GM23338 (cell line): ENCODE measurements at regions not wholly inside any gene's neighbourhood (a gene's known extent, or its start where the extent isn't known, plus 50 kb on each side); places are given as distances from the start of the nearest gene placed in this dataset.

Source experiments
- ATAC-seq: fragments of 200-7000 bp; cut with Tn5 transposase; 3 replicates; pipeline ENCODE4 v1.9.1; 2020
- DNase-seq: peaks from one replicate; pipeline ENCODE4 v3.0.0-alpha.2; 2015; ENCODE audit warnings: low spot score
- H2AFZ ChIP-seq: fragments of 200-600 bp; sonication (generic); 2 replicates; pipeline ENCODE4 v1.8.0; 2016; ENCODE audit warnings: antibody characterized with exemption, mild to moderate bottlenecking, moderate library complexity
- H3F3A ChIP-seq: fragments of 200-600 bp; sonication (generic); replicated peaks from 2 replicates; pipeline ENCODE4 v1.8.0; 2017; ENCODE audit warnings: antibody characterized with exemption, mixed run types, low read depth
- H3K27ac ChIP-seq: fragments of 200-600 bp; sonication (generic); 2 replicates; pipeline ENCODE4 v1.6.1; 2016; ENCODE audit warnings: low read depth
- H3K27me3 ChIP-seq: fragments of 200-600 bp; sonication (generic); 2 replicates; pipeline ENCODE4 v1.8.0; 2016; ENCODE audit warnings: mild to moderate bottlenecking, mixed run types, moderate library complexity; ENCODE audit not compliant: insufficient read depth
- H3K36me3 ChIP-seq: fragments of 200-600 bp; sonication (generic); 2 replicates; pipeline ENCODE4 v1.8.0; 2016; ENCODE audit warnings: mild to moderate bottlenecking; ENCODE audit not compliant: insufficient read depth
- H3K4me1 ChIP-seq: fragments of 200-600 bp; sonication (generic); 2 replicates; pipeline ENCODE4 v1.8.0; 2016; ENCODE audit warnings: mild to moderate bottlenecking, moderate library complexity; ENCODE audit not compliant: insufficient read depth
- H3K4me2 ChIP-seq: fragments of 200-600 bp; sonication (generic); 2 replicates; pipeline ENCODE4 v1.7.1; 2017; ENCODE audit warnings: mixed run types
- H3K4me3 ChIP-seq: fragments of 200-600 bp; sonication (generic); 2 replicates; pipeline ENCODE4 v1.6.1; 2016; ENCODE audit warnings: mixed run types
- H3K79me2 ChIP-seq: fragments of 200-600 bp; sonication (generic); replicated peaks from 2 replicates; pipeline ENCODE4 v1.8.0; 2017; ENCODE audit warnings: mild to moderate bottlenecking; ENCODE audit not compliant: insufficient read depth
- H3K9me2 ChIP-seq: fragments of 200-600 bp; sonication (generic); 2 replicates; pipeline ENCODE4 v1.8.0; 2017; ENCODE audit not compliant: insufficient read depth
- H4K20me1 ChIP-seq: fragments of 200-600 bp; sonication (generic); replicated peaks from 2 replicates; pipeline ENCODE4 v1.8.0; 2017; ENCODE audit warnings: mild to moderate bottlenecking; ENCODE audit not compliant: insufficient read depth
- H3K27ac Mint-ChIP-seq: 2 replicates; pipeline ENCODE4 v1.8.0; 2020; ENCODE audit warnings: inconsistent platforms, mild to moderate bottlenecking, moderate library complexity, mixed read lengths
- H3K27me3 Mint-ChIP-seq: 3 replicates; pipeline ENCODE4 v1.8.0; 2022; ENCODE audit warnings: low read depth, mild to moderate bottlenecking, moderate library complexity, mixed read lengths, inconsistent platforms; ENCODE audit not compliant: insufficient read depth, poor library complexity
- H3K36me3 Mint-ChIP-seq: 3 replicates; pipeline ENCODE4 v1.8.0; 2021; ENCODE audit warnings: low read depth, mild to moderate bottlenecking, inconsistent platforms, moderate library complexity, mixed read lengths
- H3K4me1 Mint-ChIP-seq: 3 replicates; pipeline ENCODE4 v1.8.0; 2020; ENCODE audit warnings: mild to moderate bottlenecking, inconsistent platforms, mixed read lengths
- H3K4me3 Mint-ChIP-seq: 3 replicates; pipeline ENCODE4 v1.8.0; 2021; ENCODE audit warnings: moderate library complexity, mild to moderate bottlenecking, inconsistent platforms, mixed read lengths
- H3K9me3 Mint-ChIP-seq: 3 replicates; pipeline ENCODE4 v1.8.0; 2020; ENCODE audit warnings: moderate library complexity, mild to moderate bottlenecking, inconsistent platforms, mixed read lengths
- CREB1 ChIP-seq: fragments of 250-450 bp; sonication (Bioruptor Pico); IDR thresholded peaks from 2 replicates; pipeline ENCODE4 v1.5.0; 2020; ENCODE audit warnings: low read depth, mild to moderate bottlenecking, moderate library complexity
- CTCF ChIP-seq, 2 experiments: fragments of 200-600 bp in 1 of 2; sonication (generic) in 1 of 2; conservative IDR thresholded peaks; 2 replicates each; pipeline versions ENCODE4 v1.5.1 to v1.6.1; 2016 to 2017; ENCODE audit warnings: antibody characterized with exemption in 2 of 2, low read depth in 2 of 2, mild to moderate bottlenecking in 2 of 2, moderate library complexity in 1 of 2
- ETS1 ChIP-seq: IDR thresholded peaks from 2 replicates; pipeline ENCODE4 v1.6.1; 2016; ENCODE audit warnings: antibody characterized with exemption
- EZH2 ChIP-seq: fragments of 200-600 bp; sonication (generic); IDR thresholded peaks from one replicate; pipeline ENCODE4 v1.8.0; 2017; ENCODE audit warnings: antibody characterized with exemption, mild to moderate bottlenecking, low read depth; ENCODE audit not compliant: unreplicated experiment
- EZH2phosphoT487 ChIP-seq: fragments of 200-600 bp; sonication (generic); IDR thresholded peaks from one replicate; pipeline ENCODE4 v1.8.1; 2018; ENCODE audit warnings: antibody characterized with exemption; ENCODE audit not compliant: unreplicated experiment
- JUNB ChIP-seq: IDR thresholded peaks from one replicate; pipeline ENCODE4 v1.6.1; 2016; ENCODE audit warnings: antibody characterized with exemption; ENCODE audit not compliant: unreplicated experiment
- NANOG ChIP-seq: IDR thresholded peaks from 2 replicates; pipeline ENCODE4 v1.6.1; 2016; ENCODE audit warnings: antibody characterized with exemption, borderline replicate concordance
- POLR2AphosphoS5 ChIP-seq: IDR thresholded peaks from 2 replicates; pipeline ENCODE4 v1.6.1; 2016; ENCODE audit warnings: antibody characterized with exemption, low read depth
- REST ChIP-seq: IDR thresholded peaks from one replicate; pipeline ENCODE4 v1.6.1; 2018; ENCODE audit warnings: antibody characterized with exemption; ENCODE audit not compliant: unreplicated experiment
- STAT1 ChIP-seq: IDR thresholded peaks from one replicate; pipeline ENCODE4 v1.6.1; 2016; ENCODE audit warnings: antibody characterized with exemption; ENCODE audit not compliant: unreplicated experiment
- ZNF114 ChIP-seq: fragments of 250-450 bp; sonication (Bioruptor Pico); IDR thresholded peaks from 2 replicates; pipeline ENCODE4 v1.5.0; 2020; ENCODE audit warnings: mild to moderate bottlenecking, moderate library complexity
- ZNF331 ChIP-seq: fragments of 250-450 bp; sonication (Bioruptor Pico); IDR thresholded peaks from 2 replicates; pipeline ENCODE4 v1.5.0; 2020; ENCODE audit warnings: low read depth, mild to moderate bottlenecking, moderate library complexity
- ZNF462 ChIP-seq: fragments of 250-450 bp; sonication (Bioruptor Pico); IDR thresholded peaks from 2 replicates; pipeline ENCODE4 v1.5.0; 2020; ENCODE audit warnings: mild to moderate bottlenecking, moderate library complexity

- H3K4me1 ChIP-seq: no peaks in the 10 kb centered on the region
- no peak overlapping the region for H3K27ac ChIP-seq
- ATAC-seq (no peak), DNase-seq (no peak)
- H3K36me3 ChIP-seq: 0 out of 2 replicates have a peak, but pooled peaks cover 4% of the 10 kb centered on the region
- Mint-ChIP-seq H3K9me3 (peaks cover 85% of the 10 kb centered on the region), H3K27me3 (peaks cover 7% of the 10 kb centered on the region), H3K4me1 (no peaks in the 10 kb centered on the region; the same call in 2 of the 3 replicates), H3K4me3 (no peak overlapping the region), H3K36me3 (peaks cover 20% of the 10 kb centered on the region), H3K27ac (no peak overlapping the region)
- no peaks in the 10 kb centered on the region for H3K27me3 ChIP-seq
- peaks cover 10% of the 10 kb centered on the region for H3F3A ChIP-seq
- H3K9me2 ChIP-seq: no peaks in the 10 kb centered on the region
- no peaks in the 10 kb centered on the region for H4K20me1 ChIP-seq
- TF ChIP-seq JUNB: no peak
- TF ChIP-seq REST: no peak
- no peak for TF ChIP-seq ZNF114
- no peak for TF ChIP-seq EZH2phosphoT487
- no peak for TF ChIP-seq STAT1
- no peak for TF ChIP-seq ETS1
- TF ChIP-seq ZNF462: no peak
- no peak for TF ChIP-seq POLR2AphosphoS5
- no peak for TF ChIP-seq CTCF (conservative IDR thresholded peaks at IDR 0.05; ENCODE audit: low read depth in 2 of 2)
- TF ChIP-seq ZNF331 (CRISPR knock-in tag): no peak
- no peak for TF ChIP-seq CREB1
- no peak for TF ChIP-seq NANOG
- no peak for TF ChIP-seq EZH2
- H3K4me3 ChIP-seq: no peak overlapping the region
- H2AFZ ChIP-seq: no peak overlapping the region
- H3K79me2 ChIP-seq: no peaks in the 10 kb centered on the region
- no peak overlapping the region for H3K4me2 ChIP-seq
Observed at GRCh38 chr2:5019324-5019723, 672.9 kb upstream of the SOX11 start.
